IMR-90 (cell line): ENCODE measurements at regions not wholly inside any gene's neighbourhood (a gene's known extent, or its start where the extent isn't known, plus 50 kb on each side); places are given as distances from the start of the nearest gene placed in this dataset.

Source experiments
- ATAC-seq: fragments of 200-7000 bp; cut with Tn5 transposase; 2 replicates; pipeline ENCODE4 v1.9.1; 2020; ENCODE audit warnings: low read depth, mild to moderate bottlenecking, moderate library complexity
- BruUV-seq: library from RNA; stranded (reverse); fragments of 400-500 nt; replicated peaks from 2 replicates; lab custom pipeline; 2021; lab: Mats Ljungman, UMichigan
- CTCF ChIA-PET: fragments of 300-600 bp; formaldehyde crosslinking; extraction: SDS; loops from one replicate; lab custom pipeline; 2021; ENCODE audit warnings: antibody characterized with exemption; lab: Yijun Ruan, JAX
- POLR2A ChIA-PET: fragments of 300-600 bp; sonication (Branson Sonifier 250); formaldehyde crosslinking; loops from one replicate; lab custom pipeline; 2022; ENCODE audit warnings: antibody characterized with exemption; ENCODE audit not compliant: unreplicated experiment; lab: Charles Lee
- DNase-seq: peaks from one replicate; pipeline ENCODE4 v3.0.0; 2013
- H2AFZ ChIP-seq: replicated peaks from 2 replicates; pipeline ENCODE3; 2013; ENCODE audit warnings: low read length, mild to moderate bottlenecking; ENCODE audit not compliant: poor library complexity
- H2AK5ac ChIP-seq: 2 replicates; pipeline ENCODE4 v1.6.1; 2013; ENCODE audit warnings: low read depth, low read length, inconsistent platforms
- H2AK9ac ChIP-seq: replicated peaks from 2 replicates; pipeline ENCODE3; 2013; ENCODE audit warnings: mild to moderate bottlenecking, low read depth, low read length, moderate library complexity; ENCODE audit not compliant: poor library complexity
- H2BK120ac ChIP-seq: 2 replicates; pipeline ENCODE4 v1.6.1; 2013; ENCODE audit warnings: low read depth, low read length, inconsistent platforms
- H2BK15ac ChIP-seq: 3 replicates; pipeline ENCODE4 v1.6.1; 2013; ENCODE audit warnings: low read depth, low read length, inconsistent platforms
- H2BK20ac ChIP-seq: 2 replicates; pipeline ENCODE4 v1.6.1; 2013; ENCODE audit warnings: low read depth, mild to moderate bottlenecking, inconsistent platforms, low read length, moderate library complexity
- H2BK5ac ChIP-seq: 2 replicates; pipeline ENCODE4 v1.6.1; 2013; ENCODE audit warnings: mild to moderate bottlenecking, low read depth, low read length, inconsistent platforms; ENCODE audit not compliant: poor library complexity, severe bottlenecking
- H3K14ac ChIP-seq: replicated peaks from 2 replicates; pipeline ENCODE4 v1.6.1; 2013; ENCODE audit warnings: low read depth, low read length, inconsistent platforms
- H3K18ac ChIP-seq: 2 replicates; pipeline ENCODE4 v1.6.1; 2013; ENCODE audit warnings: low read depth, low read length, control low read depth
- H3K23ac ChIP-seq: 2 replicates; pipeline ENCODE4 v1.6.1; 2013; ENCODE audit warnings: low read depth, low read length, inconsistent platforms
- H3K27ac ChIP-seq: 2 replicates; pipeline ENCODE4 v1.5.1; 2013; ENCODE audit warnings: mild to moderate bottlenecking, control low read depth, low read length; ENCODE audit not compliant: insufficient read depth
- H3K27me3 ChIP-seq: 2 replicates; pipeline ENCODE4 v1.6.1; 2013; ENCODE audit warnings: low read length; ENCODE audit not compliant: control insufficient read depth, insufficient read depth
- H3K36me3 ChIP-seq: 2 replicates; pipeline ENCODE4 v1.6.1; 2013; ENCODE audit warnings: low read length, mixed read lengths; ENCODE audit not compliant: control insufficient read depth, insufficient read depth
- H3K4ac ChIP-seq: 2 replicates; pipeline ENCODE4 v1.6.1; 2013; ENCODE audit warnings: low read depth, low read length, inconsistent platforms
- H3K4me1 ChIP-seq: 2 replicates; pipeline ENCODE4 v1.6.1; 2013; ENCODE audit warnings: low read length, mixed read lengths; ENCODE audit not compliant: control insufficient read depth, insufficient read depth
- H3K4me2 ChIP-seq: 2 replicates; pipeline ENCODE4 v1.6.1; 2013; ENCODE audit warnings: low read depth, mild to moderate bottlenecking, control low read depth, low read length, moderate library complexity
- H3K4me3 ChIP-seq: 2 replicates; pipeline ENCODE4 v1.5.1; 2013; ENCODE audit warnings: low read depth, mild to moderate bottlenecking, control low read depth, low read length, moderate library complexity; ENCODE audit not compliant: insufficient read depth
- H3K56ac ChIP-seq: 2 replicates; pipeline ENCODE4 v1.6.1; 2013; ENCODE audit warnings: low read length, inconsistent platforms; ENCODE audit not compliant: insufficient read depth; ENCODE audit errors: extremely low read depth
- H3K79me1 ChIP-seq, 2 experiments: 2 replicates each; pipeline ENCODE4 v1.6.1; 2013; ENCODE audit warnings: low read length in 2 of 2, inconsistent platforms in 1 of 2, low read depth in 1 of 2
- H3K9ac ChIP-seq: 2 replicates; pipeline ENCODE4 v1.6.1; 2013; ENCODE audit warnings: low read depth, low read length, control low read depth
- H3K9me1 ChIP-seq: 2 replicates; pipeline ENCODE4 v1.6.1; 2013; ENCODE audit warnings: low read length, inconsistent platforms; ENCODE audit not compliant: insufficient read depth
- H3K9me3 ChIP-seq: 2 replicates; pipeline ENCODE4 v1.6.1; 2013; ENCODE audit warnings: low read length; ENCODE audit not compliant: control insufficient read depth, insufficient read depth
- H4K20me1 ChIP-seq: 2 replicates; pipeline ENCODE4 v1.6.1; 2013; ENCODE audit warnings: low read length, inconsistent platforms; ENCODE audit not compliant: insufficient read depth
- H4K5ac ChIP-seq: 2 replicates; pipeline ENCODE4 v1.6.1; 2013; ENCODE audit warnings: mild to moderate bottlenecking, low read depth, low read length, control low read depth
- H4K8ac ChIP-seq, 2 experiments: 2 replicates each; pipeline ENCODE4 v1.6.1; 2013; ENCODE audit warnings: low read depth in 2 of 2, low read length in 2 of 2, control low read depth in 1 of 2, inconsistent platforms in 1 of 2
- H4K91ac ChIP-seq: 2 replicates; pipeline ENCODE4 v1.6.1; 2013; ENCODE audit warnings: low read depth, low read length, inconsistent platforms; ENCODE audit not compliant: insufficient read depth
- BHLHE40 ChIP-seq: fragments of 150-350 bp; IDR thresholded peaks from 2 replicates; pipeline ENCODE4 v1.6.1; 2016; ENCODE audit warnings: mild to moderate bottlenecking, low read depth, low read length
- MAZ ChIP-seq: IDR thresholded peaks from 2 replicates; pipeline ENCODE4 v1.6.1; 2012; ENCODE audit warnings: low read depth, mild to moderate bottlenecking, low read length, improper control_type of control experiment, moderate library complexity, borderline replicate concordance
- NFE2L2 ChIP-seq: fragments of 150-350 bp; IDR thresholded peaks from 2 replicates; pipeline ENCODE4 v1.6.1; 2016; ENCODE audit warnings: low read depth, mild to moderate bottlenecking, low read length
- POLR2A ChIP-seq: IDR thresholded peaks from 2 replicates; pipeline ENCODE4 v1.6.1; 2012; ENCODE audit warnings: mild to moderate bottlenecking, low read depth, low read length
- RFX5 ChIP-seq: IDR thresholded peaks from 2 replicates; pipeline ENCODE4 v1.8.0; 2012; ENCODE audit warnings: low read depth, mild to moderate bottlenecking, low read length, moderate library complexity
- SMC3 ChIP-seq: fragments of 150-350 bp; IDR thresholded peaks from 2 replicates; pipeline ENCODE4 v1.6.1; 2016; ENCODE audit warnings: low read depth, mild to moderate bottlenecking, antibody characterized with exemption, low read length, moderate library complexity
- USF2 ChIP-seq: fragments of 150-350 bp; IDR thresholded peaks from 2 replicates; pipeline ENCODE4 v1.6.1; 2017; ENCODE audit warnings: mild to moderate bottlenecking, antibody characterized with exemption, low read length, low read depth
- WGBS, 2 experiments: methylation state at CpG; one replicate each; pipeline versions ENCODE4 v1.1.5 to v1.1.7; 2013; ENCODE audit warnings: missing lambda C conversion rate in 2 of 2; ENCODE audit not compliant: insufficient read length in 1 of 2; ENCODE audit errors: extremely low coverage in 2 of 2; 5-methylcytosine and 5-hydroxymethylcytosine counted together
- dilution Hi-C: fragments of 300-500 bp; cut with HindIII; formaldehyde crosslinking; loops from one replicate; pipeline ENCODE4 v1.14.3; 2018; ENCODE audit warnings: low sequenced_read_pairs; ENCODE audit not compliant: unreplicated experiment
- in situ Hi-C: fragments of 300-500 bp; cut with MboI; formaldehyde crosslinking; loops from 3 replicates; pipeline ENCODE4 v1.14.3; 2019; ENCODE audit warnings: low sequenced_read_pairs, inconsistent platforms, mixed read lengths
- intact Hi-C: fragments of 100-400 bp; cut with micrococcal nuclease; formaldehyde crosslinking; loops from 2 replicates; pipeline ENCODE4 v1.10.0; 2022

GRCh38 chr18:42509750-42510415 lies 554.8 kb downstream of the PIK3C3 start:
- Histone ChIP-seq H3K56ac (no peak overlapping the region), H3K27ac (no peak overlapping the region), H3K9ac (no peak overlapping the region), H4K8ac (no peak overlapping the region), H3K14ac (no peak overlapping the region), H3K79me1 (no peaks in the 10 kb centered on the region), H3K18ac (no peak overlapping the region), H2AK5ac (no peak overlapping the region), H2BK120ac (no peak overlapping the region), H4K5ac (no peak overlapping the region), H3K27me3 (no peaks in the 10 kb centered on the region), H2AFZ (no peak overlapping the region), H2BK20ac (no peak overlapping the region), H3K9me3 (peaks cover 2% of the 10 kb centered on the region; the same call in 1 of the 2 replicates), H3K4me2 (no peak overlapping the region), H3K23ac (no peak overlapping the region), H3K4me3 (no peak overlapping the region), H2AK9ac (no peak overlapping the region), H3K9me1 (no peaks in the 10 kb centered on the region), H2BK15ac (no peak overlapping the region), H3K36me3 (no peaks in the 10 kb centered on the region), H3K4me1 (no peaks in the 10 kb centered on the region), H3K4ac (no peak overlapping the region), H4K91ac (no peak overlapping the region), H4K20me1 (no peaks in the 10 kb centered on the region), H2BK5ac (no peak overlapping the region)
- no TSS peak for BruUV-seq
- ATAC-seq = no peak
- CTCF ChIA-PET = no interaction called here
- intact Hi-C loops (no loop called here), in situ Hi-C loops (no loop called here), dilution Hi-C loops (no loop called here)
- no CpG with 5 or more reads among the region's 1 CpG for WGBS, 2 experiments
- no peak for DNase-seq
- TF ChIP-seq SMC3 (no peak), USF2 (no peak), BHLHE40 (no peak), NFE2L2 (no peak), RFX5 (no peak), MAZ (no peak), POLR2A (no peak)
- POLR2A ChIA-PET = no interaction called here
